ENCODE measurements at regions not wholly inside any gene's neighbourhood (a gene's known extent, or its start where the extent isn't known, plus 50 kb on each side); places are given as distances from the start of the nearest gene placed in this dataset.

DNA sequence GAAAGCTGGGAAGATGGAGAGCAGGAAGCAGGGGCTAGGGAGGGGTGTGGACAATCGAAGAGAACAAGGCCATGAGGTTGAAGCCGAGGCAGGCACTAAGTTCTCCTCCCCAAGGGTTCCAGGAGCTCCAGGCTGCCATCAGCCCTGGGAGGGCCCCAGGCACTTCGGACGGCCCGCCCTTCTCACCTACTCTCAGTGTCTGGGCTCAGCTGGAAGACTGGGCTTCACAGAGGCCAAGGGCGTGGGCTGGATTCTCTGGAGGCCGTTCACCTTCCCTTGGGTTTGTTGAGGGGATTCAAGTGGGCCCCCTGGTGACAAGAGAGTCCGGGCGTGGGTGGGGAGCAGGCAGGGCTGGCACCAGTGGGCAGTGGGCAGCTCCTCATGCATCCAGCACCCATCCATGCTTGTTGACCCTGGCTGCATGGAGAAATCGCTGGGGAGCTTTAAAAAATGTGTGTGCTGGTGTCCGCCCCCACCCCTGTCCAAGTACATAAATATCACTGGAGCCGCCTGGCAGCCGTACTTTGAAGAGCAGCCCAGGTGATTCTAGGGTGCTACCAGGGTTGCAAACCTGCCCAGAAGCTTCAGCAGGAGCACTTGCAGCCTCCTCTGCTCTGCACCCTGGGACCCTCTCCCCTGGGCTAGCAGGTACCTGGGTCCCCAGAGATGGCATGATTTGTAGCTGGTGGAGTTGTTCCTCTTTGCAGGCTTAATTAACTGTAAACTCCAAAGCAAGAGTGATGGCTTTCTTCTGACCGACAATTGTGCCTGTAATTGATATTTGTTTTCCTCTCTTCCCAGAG lies 74.3 kb downstream of the RTL6 start:
- no peaks in the 10 kb centered on the region for H3K27me3 ChIP-seq
- WGBS, 2 donors = 73 to 87% methylated on average over 14 of the region's 14 CpGs
- no peak overlapping the region for H3K27ac ChIP-seq
- DNase-seq = peak; percentile 49
- H3K4me3 ChIP-seq = no peak overlapping the region
- intact Hi-C loops (cut with DNase I) = no loop called here
- H3K36me3 ChIP-seq = no peaks in the 10 kb centered on the region
- H3K4me1 ChIP-seq = peaks cover 0 to 6% (median 0%) of the 10 kb centered on the region in 4 donors
- TF ChIP-seq POLR2AphosphoS5 (IDR thresholded peaks at IDR 0.05) = no peak
- TF ChIP-seq EP300 (IDR thresholded peaks at IDR 0.05) = no peak
- TF ChIP-seq CTCF (IDR thresholded peaks at IDR 0.05) = no peak
- TF ChIP-seq POLR2A (IDR thresholded peaks at IDR 0.05) = no peak
- peaks cover 0 to 14% (median 5%) of the 10 kb centered on the region in 4 donors for H3K9me3 ChIP-seq

GRCh38 chr22:44422746-44423380 lies 75.2 kb downstream of the RTL6 start:
- H3K27me3 ChIP-seq = no peaks in the 10 kb centered on the region
- peaks cover 0 to 14% (median 7%) of the 10 kb centered on the region in 4 donors for H3K9me3 ChIP-seq
- intact Hi-C loops (cut with DNase I) = no loop called here
- 66 to 68% methylated on average over 12 of the region's 12 CpGs for WGBS, 2 donors
- H3K4me3 ChIP-seq = no peak overlapping the region
- peaks cover 0 to 6% (median 0%) of the 10 kb centered on the region in 4 donors for H3K4me1 ChIP-seq
- H3K36me3 ChIP-seq = no peaks in the 10 kb centered on the region
- no peak overlapping the region for H3K27ac ChIP-seq
- peak; percentile 44 for DNase-seq
- TF ChIP-seq CTCF (IDR thresholded peaks at IDR 0.05) = no peak
- TF ChIP-seq EP300 (IDR thresholded peaks at IDR 0.05) = no peak
- no peak for TF ChIP-seq POLR2A (IDR thresholded peaks at IDR 0.05)
- no peak for TF ChIP-seq POLR2AphosphoS5 (IDR thresholded peaks at IDR 0.05)

GRCh38 chr22:44419429-44419828 lies 78.6 kb downstream of the RTL6 start:
- TF ChIP-seq POLR2A (IDR thresholded peaks at IDR 0.05) = no peak
- TF ChIP-seq POLR2AphosphoS5 (IDR thresholded peaks at IDR 0.05) = no peak
- TF ChIP-seq EP300 (IDR thresholded peaks at IDR 0.05) = no peak
- no peak for TF ChIP-seq CTCF (IDR thresholded peaks at IDR 0.05)
- Histone ChIP-seq H3K9me3 (peaks cover 0 to 14% (median 7%) of the 10 kb centered on the region in 4 donors), H3K27ac (no peak overlapping the region), H3K36me3 (no peaks in the 10 kb centered on the region), H3K4me3 (no peak overlapping the region), H3K4me1 (peaks cover 0 to 3% (median 0%) of the 10 kb centered on the region in 4 donors), H3K27me3 (no peaks in the 10 kb centered on the region)
- no peak for DNase-seq
- intact Hi-C loops (cut with DNase I) = no loop called here
- WGBS, 2 donors = 78 to 81% methylated on average over 1 of the region's 1 CpG

DNA sequence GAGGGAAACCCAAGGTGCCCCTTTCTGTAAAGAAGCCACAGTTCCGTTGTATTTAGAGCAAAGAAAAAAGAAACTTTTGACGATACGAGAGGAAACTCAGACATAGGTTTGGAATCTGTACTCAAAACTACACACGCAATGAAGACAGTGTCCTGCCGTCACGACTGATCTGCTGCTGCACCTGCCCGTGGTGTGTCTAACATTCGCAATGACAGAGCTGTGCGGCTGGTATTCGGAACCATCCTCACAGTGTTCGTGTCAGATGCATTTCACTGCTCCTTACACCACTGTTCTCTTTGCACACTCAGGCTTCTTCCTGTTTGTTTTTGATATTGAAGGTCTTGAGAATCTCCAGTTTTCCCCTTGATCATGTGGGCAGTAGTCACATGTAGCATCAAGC lies 84.8 kb downstream of the RTL6 start:
- intact Hi-C loops (cut with DNase I) = no loop called here
- 87 to 90% methylated on average over 11 of the region's 11 CpGs for WGBS, 2 donors
- Histone ChIP-seq H3K36me3 (no peaks in the 10 kb centered on the region), H3K9me3 (no peaks in the 10 kb centered on the region), H3K4me1 (peaks cover 0 to 13% (median 4%) of the 10 kb centered on the region in 4 donors), H3K27me3 (no peaks in the 10 kb centered on the region), H3K4me3 (no peak overlapping the region), H3K27ac (no peak overlapping the region)
- TF ChIP-seq CTCF (IDR thresholded peaks at IDR 0.05) = no peak
- TF ChIP-seq POLR2A (IDR thresholded peaks at IDR 0.05) = no peak
- no peak for TF ChIP-seq EP300 (IDR thresholded peaks at IDR 0.05)
- no peak for TF ChIP-seq POLR2AphosphoS5 (IDR thresholded peaks at IDR 0.05)
- peak; percentile 28 for DNase-seq

Data from sigmoid colon (tissue), 6 donors.